ENCODE measurements at regions not wholly inside any gene's neighbourhood (a gene's known extent, or its start where the extent isn't known, plus 50 kb on each side); places are given as distances from the start of the nearest gene placed in this dataset.
"Not testable (repeated sequence)": the region's sequence is repeated elsewhere in the genome, so short reads cannot be mapped to it uniquely, and the experiment has no call there.

GRCh38 chr1:184820218-184820750, 65.6 kb upstream of the EDEM3 start:
- Histone ChIP-seq H3K79me2 (ENCODE audit: low read length) (no peaks in the 10 kb centered on the region), H3K4me1 (ENCODE audit: low read length) (peaks cover 13% of the 10 kb centered on the region), H3K4me2 (ENCODE audit: low read depth, low read length) (no peak overlapping the region), H3F3A (ENCODE audit: insufficient read depth, low read length) (peaks cover 5% of the 10 kb centered on the region; the same call in 1 of the 2 replicates), H4K20me1 (ENCODE audit: insufficient read depth, low read length) (no peaks in the 10 kb centered on the region), H3K36me3 (replicated peaks; ENCODE audit: insufficient read depth, low read length) (no peaks in the 10 kb centered on the region), H3K9me3 (replicated peaks; ENCODE audit: insufficient read depth, low read length) (no peaks in the 10 kb centered on the region), H3K4me3 (ENCODE audit: low read length) (no peak overlapping the region), H2AFZ (ENCODE audit: low read length) (no peak overlapping the region), H3K27ac (ENCODE audit: low read length) (no peak overlapping the region), H3K9me2 (replicated peaks; ENCODE audit: insufficient read depth, low read length) (no peaks in the 10 kb centered on the region), H3K9ac (ENCODE audit: low read length) (no peak overlapping the region), H3K27me3 (replicated peaks; ENCODE audit: insufficient read depth, low read length) (no peaks in the 10 kb centered on the region)
- no peak for DNase-seq
- TF ChIP-seq CTCF (IDR thresholded peaks at IDR 0.05; ENCODE audit: low read length) (no peak), EZH2 (optimal IDR thresholded peaks at IDR 0.05; ENCODE audit: low read depth, low read length) (no peak), EZH2phosphoT487 (IDR thresholded peaks at IDR 0.05; ENCODE audit: low read length) (no peak)

- Histone ChIP-seq H3K27ac (ENCODE audit: low read length) (no peak overlapping the region), H3K9me2 (replicated peaks; ENCODE audit: insufficient read depth, low read length) (no peaks in the 10 kb centered on the region), H3K4me1 (ENCODE audit: low read length) (no peaks in the 10 kb centered on the region), H3K4me3 (ENCODE audit: low read length) (no peak overlapping the region), H3K79me2 (ENCODE audit: low read length) (no peaks in the 10 kb centered on the region), H3K4me2 (ENCODE audit: low read depth, low read length) (no peak overlapping the region), H4K20me1 (ENCODE audit: insufficient read depth, low read length) (no peaks in the 10 kb centered on the region), H2AFZ (ENCODE audit: low read length) (no peak overlapping the region), H3F3A (ENCODE audit: insufficient read depth, low read length) (no peaks in the 10 kb centered on the region), H3K9ac (ENCODE audit: low read length) (no peak overlapping the region), H3K36me3 (replicated peaks; ENCODE audit: insufficient read depth, low read length) (no peaks in the 10 kb centered on the region), H3K27me3 (replicated peaks; ENCODE audit: insufficient read depth, low read length) (no peaks in the 10 kb centered on the region), H3K9me3 (replicated peaks; ENCODE audit: insufficient read depth, low read length) (no peaks in the 10 kb centered on the region)
- DNase-seq = no peak
- no peak for TF ChIP-seq EZH2phosphoT487 (IDR thresholded peaks at IDR 0.05; ENCODE audit: low read length)
These were observed 64.0 kb upstream of the EDEM3 start for GRCh38 chr1:184818646-184819045.

- not testable (repeated sequence) for H3K4me1 ChIP-seq (ENCODE audit: low read length); H3K27me3 ChIP-seq (replicated peaks; ENCODE audit: insufficient read depth, low read length); H3K9me2 ChIP-seq (replicated peaks; ENCODE audit: insufficient read depth, low read length); H3K4me3 ChIP-seq (ENCODE audit: low read length); DNase-seq; H3K27ac ChIP-seq (ENCODE audit: low read length); H3K79me2 ChIP-seq (ENCODE audit: low read length); H4K20me1 ChIP-seq (ENCODE audit: insufficient read depth, low read length); H3K9me3 ChIP-seq (replicated peaks; ENCODE audit: insufficient read depth, low read length); H3K4me2 ChIP-seq (ENCODE audit: low read depth, low read length); H2AFZ ChIP-seq (ENCODE audit: low read length); H3F3A ChIP-seq (ENCODE audit: insufficient read depth, low read length); H3K36me3 ChIP-seq (replicated peaks; ENCODE audit: insufficient read depth, low read length); H3K9ac ChIP-seq (ENCODE audit: low read length)
These were observed 62.3 kb upstream of the EDEM3 start for GRCh38 chr1:184817003-184817402.

GRCh38 chr1:184813528-184814089, 59.0 kb upstream of the EDEM3 start:
- H3K4me1 ChIP-seq (ENCODE audit: low read length) = no peaks in the 10 kb centered on the region
- DNase-seq = no peak
- no peak overlapping the region for H3K9ac ChIP-seq (ENCODE audit: low read length)
- H3K27ac ChIP-seq (ENCODE audit: low read length) = no peak overlapping the region
- H3K9me2 ChIP-seq (replicated peaks; ENCODE audit: insufficient read depth, low read length) = no peaks in the 10 kb centered on the region
- TF ChIP-seq EZH2phosphoT487 (IDR thresholded peaks at IDR 0.05; ENCODE audit: low read length) (no peak), EZH2 (optimal IDR thresholded peaks at IDR 0.05; ENCODE audit: low read depth, low read length) (no peak), CTCF (IDR thresholded peaks at IDR 0.05; ENCODE audit: low read length) (no peak)
- H3K27me3 ChIP-seq (replicated peaks; ENCODE audit: insufficient read depth, low read length) = no peaks in the 10 kb centered on the region
- H3K36me3 ChIP-seq (replicated peaks; ENCODE audit: insufficient read depth, low read length) = no peaks in the 10 kb centered on the region
- H3K4me3 ChIP-seq (ENCODE audit: low read length) = no peak overlapping the region
- H2AFZ ChIP-seq (ENCODE audit: low read length) = no peak overlapping the region
- H3F3A ChIP-seq (ENCODE audit: insufficient read depth, low read length) = no peaks in the 10 kb centered on the region
- no peak overlapping the region for H3K4me2 ChIP-seq (ENCODE audit: low read depth, low read length)
- H4K20me1 ChIP-seq (ENCODE audit: insufficient read depth, low read length) = no peaks in the 10 kb centered on the region
- H3K79me2 ChIP-seq (ENCODE audit: low read length) = no peaks in the 10 kb centered on the region
- H3K9me3 ChIP-seq (replicated peaks; ENCODE audit: insufficient read depth, low read length) = no peaks in the 10 kb centered on the region
